ENCODE measurements at regions not wholly inside any gene's neighbourhood (a gene's known extent, or its start where the extent isn't known, plus 50 kb on each side); places are given as distances from the start of the nearest gene placed in this dataset.

DNA sequence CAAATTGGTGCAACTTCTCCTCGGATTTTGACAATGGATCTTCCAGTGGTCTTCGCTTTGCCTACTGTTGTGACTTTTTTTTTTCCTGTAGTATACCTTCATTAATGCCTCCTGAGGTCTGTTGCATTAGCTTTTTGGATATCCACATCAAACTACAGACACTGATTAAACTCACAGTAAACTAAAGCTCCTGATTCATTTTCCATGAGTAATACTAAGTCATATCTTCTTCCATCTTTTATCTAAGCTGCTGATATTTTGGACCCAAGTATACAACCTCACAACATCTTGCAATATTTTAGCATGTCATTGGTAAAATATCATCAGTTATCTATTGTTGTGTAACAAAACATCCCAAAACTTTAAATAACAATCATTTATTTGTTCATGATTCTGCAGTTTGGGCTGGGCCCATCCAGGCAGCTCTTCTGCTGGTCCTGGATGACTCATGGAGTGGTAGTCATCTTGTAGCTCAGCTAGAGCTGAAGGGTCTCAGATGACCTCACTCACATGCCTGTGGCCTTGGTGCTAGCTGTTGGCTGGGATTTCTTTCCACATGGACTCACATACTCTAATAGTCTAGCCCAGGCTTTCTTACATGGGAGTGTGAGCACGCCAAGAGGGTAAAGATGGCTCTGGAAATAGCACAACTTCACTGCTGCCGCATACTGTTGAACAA, 78.3 kb upstream of the SRSF6 start:
- no peak for TF ChIP-seq EZH2 (IDR thresholded peaks at IDR 0.05; ENCODE audit: borderline replicate concordance, low read depth, low read length, poor library complexity, severe bottlenecking)
- TF ChIP-seq CTCF (conservative IDR thresholded peaks at IDR 0.05; ENCODE audit: low read depth, low read length): no peak
